ENCODE measurements at regions not wholly inside any gene's neighbourhood (a gene's known extent, or its start where the extent isn't known, plus 50 kb on each side); places are given as distances from the start of the nearest gene placed in this dataset.

GRCh38 chr13:31042049-31042448 is 109.6 kb downstream of the TEX26 start:
- TF ChIP-seq TOX (CRISPR knock-in tag; IDR thresholded peaks at IDR 0.05; ENCODE audit: borderline replicate concordance) (no peak), ZFP3 (CRISPR knock-in tag; IDR thresholded peaks at IDR 0.05) (no peak), CREB5 (CRISPR knock-in tag; IDR thresholded peaks at IDR 0.05; ENCODE audit: low read depth) (no peak), ZFP30 (CRISPR knock-in tag; IDR thresholded peaks at IDR 0.05) (no peak), BACH2 (CRISPR knock-in tag; IDR thresholded peaks at IDR 0.05; ENCODE audit: borderline replicate concordance) (no peak), ESRRG (CRISPR knock-in tag; IDR thresholded peaks at IDR 0.05) (no peak), ZNF565 (CRISPR knock-in tag; conservative IDR thresholded peaks at IDR 0.05; ENCODE audit: low read depth) (no peak), TSHZ2 (CRISPR knock-in tag; IDR thresholded peaks at IDR 0.05) (no peak), GLIS3 (CRISPR knock-in tag; IDR thresholded peaks at IDR 0.05) (no peak), POU6F1 (CRISPR knock-in tag; IDR thresholded peaks at IDR 0.05; ENCODE audit: borderline replicate concordance, low read depth) (no peak), PATZ1 (CRISPR knock-in tag; IDR thresholded peaks at IDR 0.05; ENCODE audit: borderline replicate concordance) (no peak)
- no peak for ATAC-seq

GRCh38 chr13:31038834-31039552 is 106.5 kb downstream of the TEX26 start:
- no peak for TF ChIP-seq TCF4 (CRISPR knock-in tag; IDR thresholded peaks at IDR 0.05; ENCODE audit: borderline replicate concordance)
- TF ChIP-seq SNAI2 (CRISPR knock-in tag; IDR thresholded peaks at IDR 0.05) = no peak
- TF ChIP-seq TSHZ2 (CRISPR knock-in tag; IDR thresholded peaks at IDR 0.05) = no peak
- TF ChIP-seq CSDC2 (CRISPR knock-in tag; IDR thresholded peaks at IDR 0.05) = no peak
- TF ChIP-seq RARB (CRISPR knock-in tag; IDR thresholded peaks at IDR 0.05) = no peak
- no peak for TF ChIP-seq POU6F1 (CRISPR knock-in tag; IDR thresholded peaks at IDR 0.05; ENCODE audit: borderline replicate concordance, low read depth)
- TF ChIP-seq ZFP3 (CRISPR knock-in tag; IDR thresholded peaks at IDR 0.05) = no peak
- TF ChIP-seq TOX (CRISPR knock-in tag; IDR thresholded peaks at IDR 0.05; ENCODE audit: borderline replicate concordance) = no peak
- TF ChIP-seq CSRNP3 (CRISPR knock-in tag; IDR thresholded peaks at IDR 0.05) = no peak
- no peak for TF ChIP-seq ZNF565 (CRISPR knock-in tag; conservative IDR thresholded peaks at IDR 0.05; ENCODE audit: low read depth)
- ATAC-seq = no peak
